HEK293 (cell line): ENCODE measurements at regions not wholly inside any gene's neighbourhood (a gene's known extent, or its start where the extent isn't known, plus 50 kb on each side); places are given as distances from the start of the nearest gene placed in this dataset.

Experiments
- CTCF ChIA-PET: fragments of 350-600 bp; formaldehyde crosslinking; extraction: SDS; loops from one replicate; lab custom pipeline; 2021; ENCODE audit warnings: antibody characterized with exemption; lab: Yijun Ruan, JAX
- POLR2A ChIA-PET: fragments of 300-600 bp; formaldehyde crosslinking; extraction: SDS; loops from one replicate; lab custom pipeline; 2020; ENCODE audit warnings: antibody characterized with exemption, inconsistent platforms; lab: Yijun Ruan, JAX
- H3K27ac ChIP-seq: fragments of 200-500 bp; sonication (Bioruptor generic); 2 replicates; pipeline ENCODE4 v1.5.1; 2014; ENCODE audit warnings: low read depth, low read length, control low read depth, inconsistent platforms; ENCODE audit errors: extremely low read depth
- H3K36me3 ChIP-seq, 2 experiments: fragments of 200-500 bp in 1 of 2; sonication (Bioruptor generic) in 1 of 2; 1 replicate in 1 of 2; 2 replicates in 1 of 2; pipeline ENCODE4 v1.5.1; 2014 to 2017; ENCODE audit warnings: inconsistent platforms in 2 of 2, low read length in 2 of 2; ENCODE audit not compliant: control insufficient read depth in 2 of 2, insufficient read depth in 1 of 2
- H3K4me1 ChIP-seq: fragments of 200-500 bp; sonication (Bioruptor generic); 2 replicates; pipeline ENCODE4 v1.5.1; 2014; ENCODE audit warnings: mild to moderate bottlenecking, low read length, inconsistent platforms; ENCODE audit not compliant: control insufficient read depth, insufficient read depth
- H3K4me3 ChIP-seq: 2 replicates; pipeline ENCODE4 v1.5.1; 2011; ENCODE audit warnings: low read depth, mild to moderate bottlenecking, control low read depth, low read length, moderate library complexity
- H3K9me3 ChIP-seq: fragments of 200-500 bp; sonication (Bioruptor generic); 2 replicates; pipeline ENCODE4 v1.5.1; 2014; ENCODE audit warnings: low read depth, low read length, inconsistent platforms; ENCODE audit not compliant: control insufficient read depth, insufficient read depth
- ATF2 ChIP-seq: fragments of 450-650 bp; formaldehyde crosslinking; IDR thresholded peaks from 2 replicates; pipeline ENCODE4 v1.5.1; 2016; ENCODE audit warnings: missing biosample characterization, missing genetic modification characterization, low read depth
- GLI2 ChIP-seq: fragments of 450-650 bp; formaldehyde crosslinking; IDR thresholded peaks from 2 replicates; pipeline ENCODE4; 2017; ENCODE audit warnings: missing biosample characterization, missing genetic modification characterization, low read depth, borderline replicate concordance
- TSHZ1 ChIP-seq: fragments of 450-650 bp; formaldehyde crosslinking; IDR thresholded peaks from 2 replicates; pipeline ENCODE4 v1.5.1; 2016; ENCODE audit warnings: missing biosample characterization, missing genetic modification characterization, borderline replicate concordance
- ZBTB21 ChIP-seq: fragments of 450-650 bp; formaldehyde crosslinking; IDR thresholded peaks from 2 replicates; pipeline ENCODE4 v1.5.1; 2017; ENCODE audit warnings: missing biosample characterization, missing genetic modification characterization
- ZNF138 ChIP-seq: fragments of 450-650 bp; formaldehyde crosslinking; IDR thresholded peaks from 2 replicates; pipeline ENCODE4 v1.5.1; 2016; ENCODE audit warnings: missing biosample characterization, missing genetic modification characterization, borderline replicate concordance
- ZNF140 ChIP-seq: fragments of 450-650 bp; formaldehyde crosslinking; IDR thresholded peaks from 2 replicates; pipeline ENCODE4 v1.5.1; 2016; ENCODE audit warnings: missing biosample characterization, missing genetic modification characterization
- ZNF155 ChIP-seq: fragments of 450-650 bp; formaldehyde crosslinking; IDR thresholded peaks from 2 replicates; pipeline ENCODE4 v1.5.1; 2016; ENCODE audit warnings: missing biosample characterization, missing genetic modification characterization
- ZNF280D ChIP-seq: fragments of 450-650 bp; formaldehyde crosslinking; IDR thresholded peaks from 2 replicates; pipeline ENCODE4 v1.5.1; 2016; ENCODE audit warnings: missing biosample characterization, missing genetic modification characterization
- ZNF391 ChIP-seq: fragments of 450-650 bp; formaldehyde crosslinking; IDR thresholded peaks from 2 replicates; pipeline ENCODE4 v1.5.1; 2016; ENCODE audit warnings: low read depth, missing biosample characterization, missing genetic modification characterization, borderline replicate concordance
- ZNF510 ChIP-seq: fragments of 450-650 bp; formaldehyde crosslinking; IDR thresholded peaks from 2 replicates; pipeline ENCODE4 v1.5.1; 2018; ENCODE audit warnings: mild to moderate bottlenecking, missing genetic modification characterization, missing biosample characterization; ENCODE audit not compliant: insufficient replicate concordance
- ZNF549 ChIP-seq: fragments of 450-650 bp; IDR thresholded peaks from 2 replicates; pipeline ENCODE4 v1.5.1; 2018; ENCODE audit warnings: missing biosample characterization, missing genetic modification characterization, mild to moderate bottlenecking, inconsistent platforms, moderate library complexity
- ZNF843 ChIP-seq: fragments of 450-650 bp; formaldehyde crosslinking; IDR thresholded peaks from 2 replicates; pipeline ENCODE4 v1.5.1; 2016; ENCODE audit warnings: missing biosample characterization, missing genetic modification characterization
- TF ChIP-seq, protein P1 (sequence below): fragments of 450-650 bp; formaldehyde crosslinking; IDR thresholded peaks from 2 replicates; pipeline ENCODE4 v1.5.1; 2016; ENCODE audit warnings: missing biosample characterization, missing genetic modification characterization

- TF ChIP-seq TSHZ1 (no peak), ZNF549 (tag by site-specific recombination) (no peak), ZNF155 (tag by site-specific recombination) (no peak)
- TF ChIP-seq, protein P1, sequence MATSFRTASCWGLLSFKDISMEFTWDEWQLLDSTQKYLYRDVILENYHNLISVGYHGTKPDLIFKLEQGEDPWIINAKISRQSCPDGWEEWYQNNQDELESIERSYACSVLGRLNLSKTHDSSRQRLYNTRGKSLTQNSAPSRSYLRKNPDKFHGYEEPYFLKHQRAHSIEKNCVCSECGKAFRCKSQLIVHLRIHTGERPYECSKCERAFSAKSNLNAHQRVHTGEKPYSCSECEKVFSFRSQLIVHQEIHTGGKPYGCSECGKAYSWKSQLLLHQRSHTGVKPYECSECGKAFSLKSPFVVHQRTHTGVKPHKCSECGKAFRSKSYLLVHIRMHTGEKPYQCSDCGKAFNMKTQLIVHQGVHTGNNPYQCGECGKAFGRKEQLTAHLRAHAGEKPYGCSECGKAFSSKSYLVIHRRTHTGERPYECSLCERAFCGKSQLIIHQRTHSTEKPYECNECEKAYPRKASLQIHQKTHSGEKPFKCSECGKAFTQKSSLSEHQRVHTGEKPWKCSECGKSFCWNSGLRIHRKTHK (tag by site-specific recombination) = no peak
Measured at GRCh38 chr9:105932276-105932675, 237.9 kb downstream of the TMEM38B start (continued).

DNA sequence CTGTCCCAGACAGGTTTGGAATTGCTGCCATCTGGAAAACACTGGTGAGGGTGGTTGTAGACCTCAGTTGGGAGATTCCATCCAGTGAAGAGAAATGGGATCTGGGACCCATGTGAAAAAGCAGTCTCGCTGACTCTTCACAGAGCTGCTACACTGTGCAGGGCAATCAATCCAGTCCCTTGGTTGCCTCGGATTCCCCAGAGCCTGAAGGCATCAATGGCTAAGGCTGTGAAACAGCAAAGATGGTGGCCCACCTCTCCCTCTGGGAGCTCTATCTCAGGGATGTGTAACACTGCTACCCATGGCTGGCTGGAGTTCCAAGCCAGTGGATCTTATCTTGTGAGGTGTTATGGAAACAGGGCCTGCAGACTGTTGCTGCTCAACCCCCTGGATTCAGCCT is 256.1 kb downstream of the TMEM38B start:
- ChIA-PET POLR2A (no interaction called here), CTCF (interaction anchor here (0.6 kb wide), 1 partner anchor 27 kb away, joined by 3 read pairs; no protein-coding TSS in a partner anchor)
- H3K4me3 ChIP-seq = no peak overlapping the region
- H3K27ac ChIP-seq = no peak overlapping the region
- H3K36me3 ChIP-seq = no peaks in the 10 kb centered on the region
- H3K9me3 ChIP-seq = no peaks in the 10 kb centered on the region
- H3K4me1 ChIP-seq = no peaks in the 10 kb centered on the region
- TF ChIP-seq ZNF140 = no peak
- no peak for TF ChIP-seq ZNF138 (tag by site-specific recombination)

GRCh38 chr9:105950894-105951293 is 256.6 kb downstream of the TMEM38B start:
- Histone ChIP-seq H3K9me3 (no peaks in the 10 kb centered on the region), H3K27ac (no peak overlapping the region), H3K36me3 (no peaks in the 10 kb centered on the region), H3K4me1 (no peaks in the 10 kb centered on the region)
- CTCF ChIA-PET = interaction anchor here (0.6 kb wide), 1 partner anchor 26 kb away, joined by 3 read pairs; no protein-coding TSS in a partner anchor
- TF ChIP-seq, protein P1 (tag by site-specific recombination) = no peak
- TF ChIP-seq ZNF280D (tag by site-specific recombination) = no peak
- TF ChIP-seq ATF2 = no peak
- TF ChIP-seq ZNF843 (tag by site-specific recombination) = no peak
- no peak for TF ChIP-seq GLI2 (tag by site-specific recombination)
- TF ChIP-seq ZNF155 (tag by site-specific recombination) = no peak
- TF ChIP-seq ZNF510 (tag by site-specific recombination) = no peak
- no peak for TF ChIP-seq ZBTB21 (tag by site-specific recombination)
- no peak for TF ChIP-seq ZNF391 (tag by site-specific recombination)
- TF ChIP-seq, all 188 proteins: peak for 0
- POLR2A ChIA-PET = no interaction called here
- no peak overlapping the region for H3K4me3 ChIP-seq
